ENCODE measurements at regions not wholly inside any gene's neighbourhood (a gene's known extent, or its start where the extent isn't known, plus 50 kb on each side); places are given as distances from the start of the nearest gene placed in this dataset.

DNA sequence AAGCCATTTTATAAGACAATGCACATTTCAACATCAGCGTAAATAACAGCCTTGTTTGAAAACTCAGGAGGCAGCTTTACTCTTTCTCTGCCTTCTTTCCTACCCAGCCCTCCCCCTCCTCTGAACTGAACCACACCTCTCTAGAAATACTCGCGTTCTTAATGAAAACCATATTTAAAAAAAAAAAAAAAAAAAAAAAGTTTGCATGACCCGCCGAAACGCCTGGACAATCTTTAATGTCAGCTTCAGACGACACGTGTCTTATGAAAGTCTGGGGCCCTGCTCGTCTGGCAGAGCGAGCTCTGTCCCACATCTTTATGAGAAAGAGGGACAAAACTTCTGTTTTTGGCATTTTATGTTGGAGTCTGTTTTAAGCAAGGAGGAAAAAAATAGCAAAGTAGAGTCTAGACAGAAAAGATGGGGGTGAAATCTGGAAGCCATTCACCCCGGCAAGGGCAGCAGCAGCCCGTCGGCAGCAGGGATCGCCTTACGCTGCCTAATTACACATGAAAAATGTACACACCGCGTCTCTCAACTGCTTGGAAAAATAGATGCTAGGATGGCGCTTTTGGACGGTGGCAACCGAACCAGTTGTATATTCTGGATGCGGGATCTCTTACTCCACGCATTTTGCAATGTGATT lies 130.4 kb upstream of the ETS2 start:
- TF ChIP-seq, protein P1, sequence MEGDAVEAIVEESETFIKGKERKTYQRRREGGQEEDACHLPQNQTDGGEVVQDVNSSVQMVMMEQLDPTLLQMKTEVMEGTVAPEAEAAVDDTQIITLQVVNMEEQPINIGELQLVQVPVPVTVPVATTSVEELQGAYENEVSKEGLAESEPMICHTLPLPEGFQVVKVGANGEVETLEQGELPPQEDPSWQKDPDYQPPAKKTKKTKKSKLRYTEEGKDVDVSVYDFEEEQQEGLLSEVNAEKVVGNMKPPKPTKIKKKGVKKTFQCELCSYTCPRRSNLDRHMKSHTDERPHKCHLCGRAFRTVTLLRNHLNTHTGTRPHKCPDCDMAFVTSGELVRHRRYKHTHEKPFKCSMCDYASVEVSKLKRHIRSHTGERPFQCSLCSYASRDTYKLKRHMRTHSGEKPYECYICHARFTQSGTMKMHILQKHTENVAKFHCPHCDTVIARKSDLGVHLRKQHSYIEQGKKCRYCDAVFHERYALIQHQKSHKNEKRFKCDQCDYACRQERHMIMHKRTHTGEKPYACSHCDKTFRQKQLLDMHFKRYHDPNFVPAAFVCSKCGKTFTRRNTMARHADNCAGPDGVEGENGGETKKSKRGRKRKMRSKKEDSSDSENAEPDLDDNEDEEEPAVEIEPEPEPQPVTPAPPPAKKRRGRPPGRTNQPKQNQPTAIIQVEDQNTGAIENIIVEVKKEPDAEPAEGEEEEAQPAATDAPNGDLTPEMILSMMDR (conservative IDR thresholded peaks at IDR 0.05 in 1 of 2, IDR thresholded peaks at IDR 0.05 in 1 of 2; ENCODE audit: low read depth in 1 of 2, low read length in 2 of 2) = no peak
- Histone ChIP-seq H4K20me1 (ENCODE audit: control insufficient read depth, extremely low read depth, insufficient read depth, low read length) (no peaks in the 10 kb centered on the region), H2AFZ (ENCODE audit: low read length) (no peak overlapping the region), H3K9me3 (ENCODE audit: control insufficient read depth, insufficient read depth, low read depth, low read length) (no peaks in the 10 kb centered on the region), H3K9ac (ENCODE audit: insufficient read depth, low read length) (no peak overlapping the region), H3K4me1 (ENCODE audit: control insufficient read depth, extremely low read depth, insufficient read depth, low read length) (peaks cover 9% of the 10 kb centered on the region), H3K36me3 (ENCODE audit: control insufficient read depth, insufficient read depth, low read length) (no peaks in the 10 kb centered on the region), H3K79me2 (ENCODE audit: control insufficient read depth, insufficient read depth, low read length) (no peaks in the 10 kb centered on the region), H3K4me3 (replicated peaks in 1 of 4; ENCODE audit: control extremely low read depth in 1 of 4, insufficient read depth in 1 of 4, low read depth in 3 of 4, low read length in 4 of 4) (no peak overlapping the region), H3K27ac (ENCODE audit: insufficient read depth, low read length) (no peak overlapping the region), H3K27me3 (ENCODE audit: control insufficient read depth, insufficient read depth, low read length) (peaks cover 11% of the 10 kb centered on the region), H3K4me2 (ENCODE audit: extremely low read depth, insufficient read depth, low read length) (no peak overlapping the region)
- DNase-seq (ENCODE audit: low read depth in 2 of 2) = no peak

DNA sequence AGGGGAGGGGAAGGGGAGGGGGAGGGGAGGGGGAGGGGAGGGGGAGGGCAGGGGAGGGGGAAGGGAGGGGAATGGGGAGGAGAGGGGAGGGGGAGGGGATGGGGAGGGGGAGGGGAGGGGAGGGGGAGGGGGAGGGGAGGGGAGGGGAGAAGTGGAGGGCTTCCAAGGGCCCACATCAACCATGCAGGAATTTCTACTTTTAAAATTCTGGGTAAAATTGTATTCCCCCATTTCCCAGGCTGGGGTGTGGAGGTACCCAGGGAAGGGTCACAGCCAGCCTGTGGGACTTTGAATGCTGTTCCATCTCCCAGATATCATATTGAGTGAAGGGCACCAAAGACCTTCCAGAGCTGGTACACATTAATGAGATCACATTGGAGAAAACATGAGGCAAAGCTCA lies 126.9 kb upstream of the ETS2 start:
- Histone ChIP-seq H3K79me2 (ENCODE audit: control insufficient read depth, insufficient read depth, low read length) (no peaks in the 10 kb centered on the region), H3K27ac (ENCODE audit: insufficient read depth, low read length) (no peak overlapping the region), H3K36me3 (ENCODE audit: control insufficient read depth, insufficient read depth, low read length) (no peaks in the 10 kb centered on the region), H2AFZ (ENCODE audit: low read length) (no peak overlapping the region), H4K20me1 (ENCODE audit: control insufficient read depth, extremely low read depth, insufficient read depth, low read length) (no peaks in the 10 kb centered on the region), H3K4me3 (replicated peaks in 1 of 4; ENCODE audit: control extremely low read depth in 1 of 4, insufficient read depth in 1 of 4, low read depth in 3 of 4, low read length in 4 of 4) (no peak overlapping the region), H3K4me2 (ENCODE audit: extremely low read depth, insufficient read depth, low read length) (peak overlapping the region; percentile 77), H3K9me3 (ENCODE audit: control insufficient read depth, insufficient read depth, low read depth, low read length) (no peaks in the 10 kb centered on the region), H3K4me1 (ENCODE audit: control insufficient read depth, extremely low read depth, insufficient read depth, low read length) (peaks cover 9% of the 10 kb centered on the region), H3K27me3 (ENCODE audit: control insufficient read depth, insufficient read depth, low read length) (peaks cover 6% of the 10 kb centered on the region), H3K9ac (ENCODE audit: insufficient read depth, low read length) (no peak overlapping the region)
- TF ChIP-seq EZH2 (IDR thresholded peaks at IDR 0.05; ENCODE audit: low read length, missing control alignments) = no peak
- TF ChIP-seq, protein P1 (conservative IDR thresholded peaks at IDR 0.05 in 1 of 2, IDR thresholded peaks at IDR 0.05 in 1 of 2; ENCODE audit: low read depth in 1 of 2, low read length in 2 of 2) = no peak
- DNase-seq (ENCODE audit: low read depth in 2 of 2) = no peak

DNA sequence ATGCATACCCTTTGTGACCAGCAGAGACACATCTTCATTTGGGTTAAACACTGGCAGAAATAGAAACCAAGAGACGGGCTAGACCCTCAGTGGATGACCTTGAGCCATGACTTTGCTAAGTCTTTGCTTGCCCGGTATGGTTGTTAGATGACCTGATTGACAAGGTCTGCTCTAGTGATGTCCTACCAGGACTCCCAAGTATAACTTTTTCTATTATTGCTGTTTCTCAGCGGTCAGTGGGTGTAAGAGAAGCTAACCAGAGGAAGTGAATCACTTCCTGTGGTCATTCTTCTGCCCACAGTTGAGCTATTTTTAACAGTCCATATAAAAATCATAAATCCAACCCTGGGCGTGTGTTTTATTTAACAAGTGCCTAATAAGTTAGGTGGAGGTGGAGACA lies 126.2 kb upstream of the ETS2 start:
- H3K4me1 ChIP-seq (ENCODE audit: control insufficient read depth, extremely low read depth, insufficient read depth, low read length) = peaks cover 9% of the 10 kb centered on the region
- peaks cover 6% of the 10 kb centered on the region for H3K27me3 ChIP-seq (ENCODE audit: control insufficient read depth, insufficient read depth, low read length)
- TF ChIP-seq, protein P1 (conservative IDR thresholded peaks at IDR 0.05 in 1 of 2, IDR thresholded peaks at IDR 0.05 in 1 of 2; ENCODE audit: low read depth in 1 of 2, low read length in 2 of 2) = no peak
- TF ChIP-seq EZH2 (IDR thresholded peaks at IDR 0.05; ENCODE audit: low read length, missing control alignments) = no peak
- no peak overlapping the region for H3K4me3 ChIP-seq (replicated peaks in 1 of 4; ENCODE audit: control extremely low read depth in 1 of 4, insufficient read depth in 1 of 4, low read depth in 3 of 4, low read length in 4 of 4)
- peak; percentile 45 to 85 for DNase-seq (ENCODE audit: low read depth in 2 of 2)
- H2AFZ ChIP-seq (ENCODE audit: low read length) = no peak overlapping the region
- no peaks in the 10 kb centered on the region for H3K79me2 ChIP-seq (ENCODE audit: control insufficient read depth, insufficient read depth, low read length)
- H4K20me1 ChIP-seq (ENCODE audit: control insufficient read depth, extremely low read depth, insufficient read depth, low read length) = no peaks in the 10 kb centered on the region
- no peak overlapping the region for H3K9ac ChIP-seq (ENCODE audit: insufficient read depth, low read length)
- no peak overlapping the region for H3K27ac ChIP-seq (ENCODE audit: insufficient read depth, low read length)
- no peaks in the 10 kb centered on the region for H3K36me3 ChIP-seq (ENCODE audit: control insufficient read depth, insufficient read depth, low read length)
- H3K4me2 ChIP-seq (ENCODE audit: extremely low read depth, insufficient read depth, low read length) = peak overlapping the region; percentile 77
- no peaks in the 10 kb centered on the region for H3K9me3 ChIP-seq (ENCODE audit: control insufficient read depth, insufficient read depth, low read depth, low read length)

Measured in fibroblast of lung (primary cell).